ENCODE measurements at regions not wholly inside any gene's neighbourhood (a gene's known extent, or its start where the extent isn't known, plus 50 kb on each side); places are given as distances from the start of the nearest gene placed in this dataset.

- no peak overlapping the region for H3K27ac ChIP-seq
- H3K27me3 ChIP-seq = no peaks in the 10 kb centered on the region
- peaks cover 0 to 4% (median 0%) of the 10 kb centered on the region in 4 donors for H3K4me1 ChIP-seq
- H3K4me3 ChIP-seq = no peak overlapping the region
- no peaks in the 10 kb centered on the region for H3K36me3 ChIP-seq
- 95 to 97% methylated on average over 1 of the region's 1 CpG for WGBS, 2 donors
- DNase-seq (no peak), ATAC-seq (ENCODE audit: low FRiP score in 2 of 2) (no peak)
- H3K9me3 ChIP-seq = no peaks in the 10 kb centered on the region
- TF ChIP-seq EP300 (IDR thresholded peaks at IDR 0.05) (no peak), CTCF (IDR thresholded peaks at IDR 0.05) (no peak), POLR2AphosphoS5 (IDR thresholded peaks at IDR 0.05) (no peak), POLR2A (IDR thresholded peaks at IDR 0.05) (no peak)
Observed at GRCh38 chr21:29243188-29243587, 55.5 kb upstream of the BACH1 start.

- TF ChIP-seq POLR2A (IDR thresholded peaks at IDR 0.05) (no peak), CTCF (IDR thresholded peaks at IDR 0.05) (no peak), EP300 (IDR thresholded peaks at IDR 0.05) (no peak), POLR2AphosphoS5 (IDR thresholded peaks at IDR 0.05) (no peak)
- ATAC-seq (ENCODE audit: low FRiP score in 2 of 2) (peak in 1 of 2 donors; percentile 47), DNase-seq (no peak)
- Histone ChIP-seq H3K4me1 (no peaks in the 10 kb centered on the region), H3K36me3 (no peaks in the 10 kb centered on the region), H3K27me3 (no peaks in the 10 kb centered on the region), H3K27ac (peak overlapping the region in 1 of 4 donors; percentile 3), H3K4me3 (no peak overlapping the region), H3K9me3 (no peaks in the 10 kb centered on the region)
- 37 to 60% methylated on average over 3 of the region's 3 CpGs for WGBS, 2 donors
Observed at GRCh38 chr21:29245104-29245643, 53.5 kb upstream of the BACH1 start.

GRCh38 chr21:29245863-29246262 lies 52.9 kb upstream of the BACH1 start:
- H3K9me3 ChIP-seq = no peaks in the 10 kb centered on the region
- H3K27me3 ChIP-seq = no peaks in the 10 kb centered on the region
- H3K4me1 ChIP-seq = no peaks in the 10 kb centered on the region
- ATAC-seq (ENCODE audit: low FRiP score in 2 of 2) = no peak
- no peak overlapping the region for H3K4me3 ChIP-seq
- no peak for DNase-seq
- no peak for TF ChIP-seq EP300 (IDR thresholded peaks at IDR 0.05)
- TF ChIP-seq POLR2AphosphoS5 (IDR thresholded peaks at IDR 0.05) = no peak
- no peak for TF ChIP-seq CTCF (IDR thresholded peaks at IDR 0.05)
- TF ChIP-seq POLR2A (IDR thresholded peaks at IDR 0.05) = no peak
- no peaks in the 10 kb centered on the region for H3K36me3 ChIP-seq
- no peak overlapping the region for H3K27ac ChIP-seq

- ATAC-seq (ENCODE audit: low FRiP score in 2 of 2) (no peak), DNase-seq (no peak)
- Histone ChIP-seq H3K9me3 (no peaks in the 10 kb centered on the region), H3K27me3 (no peaks in the 10 kb centered on the region), H3K27ac (no peak overlapping the region), H3K4me3 (no peak overlapping the region), H3K4me1 (no peaks in the 10 kb centered on the region), H3K36me3 (no peaks in the 10 kb centered on the region)
- WGBS, 2 donors = 69 to 84% methylated on average over 2 of the region's 2 CpGs
- TF ChIP-seq POLR2A (IDR thresholded peaks at IDR 0.05) (no peak), CTCF (IDR thresholded peaks at IDR 0.05) (no peak), POLR2AphosphoS5 (IDR thresholded peaks at IDR 0.05) (no peak)
Observed at GRCh38 chr21:29246614-29247013, 52.1 kb upstream of the BACH1 start.

GRCh38 chr21:29248124-29248523 lies 50.6 kb upstream of the BACH1 start:
- Histone ChIP-seq H3K4me3 (no peak overlapping the region), H3K9me3 (peaks cover 0 to 5% (median under 1%) of the 10 kb centered on the region in 4 donors), H3K27me3 (no peaks in the 10 kb centered on the region), H3K27ac (no peak overlapping the region), H3K36me3 (no peaks in the 10 kb centered on the region), H3K4me1 (no peaks in the 10 kb centered on the region)
- WGBS, 2 donors = 26 to 34% methylated on average over 1 of the region's 1 CpG
- ATAC-seq (ENCODE audit: low FRiP score in 2 of 2) (peak in 1 of 2 donors; percentile 64), DNase-seq (no peak)
- TF ChIP-seq CTCF (IDR thresholded peaks at IDR 0.05) = no peak
- TF ChIP-seq POLR2AphosphoS5 (IDR thresholded peaks at IDR 0.05) = no peak
- no peak for TF ChIP-seq EP300 (IDR thresholded peaks at IDR 0.05)
- TF ChIP-seq POLR2A (IDR thresholded peaks at IDR 0.05) = no peak

All from upper lobe of left lung (tissue), 6 donors.